Thoracic aorta (tissue), 2 donors: ENCODE measurements at regions not wholly inside any gene's neighbourhood (a gene's known extent, or its start where the extent isn't known, plus 50 kb on each side); places are given as distances from the start of the nearest gene placed in this dataset.
A peak's percentile ranks its signal among the peaks of the same experiment; 100 is the strongest.

Experiments
- ATAC-seq: fragments of 150-250 bp; one replicate; pipeline ENCODE4 v1.8.0; 2017; ENCODE audit warnings: low read depth; ENCODE audit not compliant: insufficient number of reproducible peaks, low FRiP score
- DNase-seq: peaks from one replicate; pipeline ENCODE4 v3.0.0-alpha.2; 2020; ENCODE audit warnings: low spot score
- H3K27ac ChIP-seq, 2 donors: fragments of 200-600 bp; sonication (generic); 1 replicate in 1 of 2; 2 replicates in 1 of 2; pipeline ENCODE4 v1.5.1; 2016; ENCODE audit warnings: mild to moderate bottlenecking in 2 of 2, moderate library complexity in 2 of 2
- H3K27me3 ChIP-seq: fragments of 200-600 bp; sonication (generic); replicated peaks from 2 replicates; pipeline ENCODE4 v1.6.0; 2016; ENCODE audit warnings: mild to moderate bottlenecking; ENCODE audit not compliant: insufficient read depth
- H3K36me3 ChIP-seq: fragments of 200-600 bp; sonication (generic); one replicate; pipeline ENCODE4 v1.5.1; 2016
- H3K4me1 ChIP-seq, 2 donors: fragments of 200-600 bp; sonication (generic); 1 replicate in 1 of 2; 2 replicates in 1 of 2; pipeline versions ENCODE4 v1.5.1 to v1.6.0; 2016; ENCODE audit warnings: low read depth in 2 of 2, mild to moderate bottlenecking in 1 of 2; ENCODE audit not compliant: control insufficient read depth in 1 of 2
- H3K4me3 ChIP-seq: fragments of 200-600 bp; sonication (generic); 2 replicates; pipeline ENCODE4 v1.5.1; 2016; ENCODE audit warnings: mild to moderate bottlenecking
- H3K9me3 ChIP-seq: fragments of 200-600 bp; sonication (generic); 2 replicates; pipeline ENCODE4 v1.5.1; 2016
- TF ChIP-seq, protein P1 (sequence below): fragments of 200-600 bp; sonication (generic); IDR thresholded peaks from one replicate; pipeline ENCODE4 v1.5.1; 2019; ENCODE audit warnings: antibody characterized with exemption

DNA sequence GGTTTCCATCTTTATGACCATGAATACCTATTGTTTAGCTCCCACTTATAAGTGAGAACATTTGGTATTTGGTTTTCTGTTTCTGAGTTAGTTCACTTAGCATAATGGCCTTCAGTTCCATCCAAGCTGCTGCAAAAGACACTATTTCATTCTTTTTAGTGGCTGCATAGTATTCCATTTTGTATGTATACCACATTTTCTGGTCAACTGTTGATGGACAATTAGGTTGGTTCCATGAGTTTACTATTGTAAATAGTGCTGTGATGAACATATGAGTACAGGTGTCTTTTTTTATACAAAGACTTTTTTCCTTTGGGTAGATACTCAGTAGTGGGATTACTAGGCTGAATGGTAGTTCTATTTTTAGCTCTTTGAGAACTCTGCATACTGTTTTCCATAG is 87.8 kb upstream of the GOT2 start:
- TF ChIP-seq, protein P1, sequence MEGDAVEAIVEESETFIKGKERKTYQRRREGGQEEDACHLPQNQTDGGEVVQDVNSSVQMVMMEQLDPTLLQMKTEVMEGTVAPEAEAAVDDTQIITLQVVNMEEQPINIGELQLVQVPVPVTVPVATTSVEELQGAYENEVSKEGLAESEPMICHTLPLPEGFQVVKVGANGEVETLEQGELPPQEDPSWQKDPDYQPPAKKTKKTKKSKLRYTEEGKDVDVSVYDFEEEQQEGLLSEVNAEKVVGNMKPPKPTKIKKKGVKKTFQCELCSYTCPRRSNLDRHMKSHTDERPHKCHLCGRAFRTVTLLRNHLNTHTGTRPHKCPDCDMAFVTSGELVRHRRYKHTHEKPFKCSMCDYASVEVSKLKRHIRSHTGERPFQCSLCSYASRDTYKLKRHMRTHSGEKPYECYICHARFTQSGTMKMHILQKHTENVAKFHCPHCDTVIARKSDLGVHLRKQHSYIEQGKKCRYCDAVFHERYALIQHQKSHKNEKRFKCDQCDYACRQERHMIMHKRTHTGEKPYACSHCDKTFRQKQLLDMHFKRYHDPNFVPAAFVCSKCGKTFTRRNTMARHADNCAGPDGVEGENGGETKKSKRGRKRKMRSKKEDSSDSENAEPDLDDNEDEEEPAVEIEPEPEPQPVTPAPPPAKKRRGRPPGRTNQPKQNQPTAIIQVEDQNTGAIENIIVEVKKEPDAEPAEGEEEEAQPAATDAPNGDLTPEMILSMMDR, result no peak
- DNase-seq (no peak), ATAC-seq (no peak)
- Histone ChIP-seq H3K4me1 (no peaks in the 10 kb centered on the region), H3K27me3 (no peaks in the 10 kb centered on the region), H3K4me3 (no peak overlapping the region), H3K27ac (no peak overlapping the region), H3K36me3 (no peaks in the 10 kb centered on the region), H3K9me3 (no peaks in the 10 kb centered on the region)

DNA sequence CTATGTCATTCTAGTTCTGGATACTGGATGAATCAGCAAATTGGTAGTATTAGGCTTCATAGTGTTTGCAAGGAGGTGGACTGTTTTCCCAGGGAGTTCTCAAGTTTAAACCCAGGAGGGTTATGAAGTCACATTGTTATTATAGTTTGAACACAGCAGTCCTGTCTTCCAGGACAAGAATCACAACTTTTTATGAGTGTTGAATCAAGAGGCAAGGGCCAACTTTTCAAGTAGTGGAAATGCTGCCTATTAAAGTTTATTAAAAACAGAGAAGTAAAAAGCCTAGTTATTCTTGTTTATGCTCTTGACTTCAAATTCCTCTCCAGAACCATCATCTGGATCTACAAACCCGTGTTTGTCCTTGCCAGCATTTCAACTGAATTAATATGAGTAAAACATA is 86.3 kb upstream of the GOT2 start:
- no peak for ATAC-seq
- no peak overlapping the region for H3K27ac ChIP-seq
- no peak for DNase-seq
- H3K4me1 ChIP-seq, result no peaks in the 10 kb centered on the region
- H3K27me3 ChIP-seq, result no peaks in the 10 kb centered on the region
- TF ChIP-seq, protein P1, result no peak
- no peaks in the 10 kb centered on the region for H3K36me3 ChIP-seq
- H3K9me3 ChIP-seq, result no peaks in the 10 kb centered on the region
- no peak overlapping the region for H3K4me3 ChIP-seq

DNA sequence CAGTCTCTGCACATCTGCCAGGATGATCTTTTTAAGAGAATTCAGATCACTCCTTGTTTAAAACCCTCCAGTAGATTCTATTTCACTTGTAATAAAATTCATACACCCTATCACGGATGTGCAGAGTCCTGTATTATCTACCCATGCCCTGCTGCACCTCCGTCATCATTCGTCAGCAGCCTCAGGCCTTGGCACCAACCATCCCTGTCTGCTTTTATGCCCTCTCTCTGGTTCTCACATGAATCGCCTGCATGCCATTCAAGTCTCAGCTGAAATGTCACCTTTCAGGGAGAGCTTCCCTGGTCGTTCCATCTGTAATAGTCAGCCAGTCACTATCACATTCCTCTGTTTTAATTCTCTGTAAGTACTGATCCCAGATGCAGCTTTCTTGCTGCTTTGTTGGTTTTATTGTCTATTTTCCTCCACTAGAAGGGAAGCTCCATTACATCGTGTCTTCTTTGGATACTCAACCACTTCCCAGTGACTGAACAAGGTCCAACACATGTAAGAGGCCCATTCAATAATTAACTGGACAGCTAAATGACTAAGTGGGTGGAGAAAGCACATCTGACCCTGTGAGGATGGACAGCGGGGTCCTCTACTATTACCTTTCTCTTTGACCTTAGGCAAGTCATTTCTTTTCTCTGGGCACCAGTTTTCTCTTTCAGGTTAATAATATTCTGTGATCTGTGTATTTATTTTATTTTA is 81.2 kb upstream of the GOT2 start:
- Histone ChIP-seq H3K4me1 (peaks cover 0 to 4% of the 10 kb centered on the region in 2 donors), H3K36me3 (no peaks in the 10 kb centered on the region), H3K9me3 (no peaks in the 10 kb centered on the region), H3K4me3 (no peak overlapping the region), H3K27ac (no peak overlapping the region), H3K27me3 (no peaks in the 10 kb centered on the region)
- ATAC-seq, result no peak
- TF ChIP-seq, protein P1, result no peak
- no peak for DNase-seq

DNA sequence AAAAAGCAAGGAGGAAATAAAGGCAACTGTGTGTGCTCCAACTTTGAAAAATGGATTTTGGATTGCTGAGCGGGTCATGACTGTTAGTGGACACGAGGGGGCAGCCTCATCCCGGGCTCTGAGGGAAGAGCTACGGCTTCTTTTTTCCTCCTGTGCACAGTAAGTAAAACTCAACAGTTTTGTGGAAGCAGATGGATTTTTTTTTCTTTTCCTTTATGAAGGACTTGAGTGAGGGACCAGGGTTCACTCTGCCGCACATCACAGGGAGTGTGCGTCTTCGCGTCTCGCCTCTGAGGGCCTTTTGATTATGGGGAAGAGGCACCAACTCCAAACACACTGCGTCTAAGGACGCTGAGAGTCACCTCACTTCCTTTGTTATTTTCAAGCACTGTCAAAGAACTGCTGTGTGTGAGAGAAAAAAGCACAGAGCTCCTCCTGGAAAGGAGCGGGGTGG is 80.3 kb upstream of the GOT2 start:
- DNase-seq, result no peak
- H3K4me3 ChIP-seq, result peak overlapping the region; percentile 55

DNA sequence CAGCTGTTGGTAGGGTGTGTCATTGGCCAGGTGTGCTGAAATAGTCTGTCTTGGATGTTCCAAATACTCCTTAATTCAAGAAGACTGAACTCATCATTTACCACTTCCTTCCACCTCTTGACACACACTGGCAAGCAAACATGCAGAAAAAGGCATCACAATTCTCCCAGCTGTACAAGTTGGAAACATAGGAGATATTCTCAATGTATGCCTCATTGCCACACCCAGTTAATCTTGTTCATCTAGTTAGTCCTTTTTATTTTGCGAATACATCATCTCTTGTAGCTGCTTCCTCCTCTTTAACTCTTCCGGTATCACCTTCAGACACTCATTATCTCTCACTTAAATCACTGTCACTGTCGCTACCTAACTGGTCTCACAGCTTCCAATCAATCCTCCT is 75.1 kb upstream of the GOT2 start:
- H3K9me3 ChIP-seq, result no peaks in the 10 kb centered on the region
- H3K27ac ChIP-seq, result no peak overlapping the region
- no peaks in the 10 kb centered on the region for H3K4me1 ChIP-seq
- DNase-seq, result no peak
- no peaks in the 10 kb centered on the region for H3K36me3 ChIP-seq
- TF ChIP-seq, protein P1, result no peak
- ATAC-seq, result no peak
- H3K27me3 ChIP-seq, result no peaks in the 10 kb centered on the region
- H3K4me3 ChIP-seq, result no peak overlapping the region

More for the DNA sequence above, 80.3 kb upstream of the GOT2 start:
- H3K27ac ChIP-seq, result no peak overlapping the region
- H3K4me1 ChIP-seq, result peaks cover 0 to 4% of the 10 kb centered on the region in 2 donors
- H3K27me3 ChIP-seq, result no peaks in the 10 kb centered on the region
- H3K36me3 ChIP-seq, result no peaks in the 10 kb centered on the region
- TF ChIP-seq, protein P1, result peak; percentile 73
- no peaks in the 10 kb centered on the region for H3K9me3 ChIP-seq
- ATAC-seq, result no peak
